ENCODE measurements at regions not wholly inside any gene's neighbourhood (a gene's known extent, or its start where the extent isn't known, plus 50 kb on each side); places are given as distances from the start of the nearest gene placed in this dataset.

DNA sequence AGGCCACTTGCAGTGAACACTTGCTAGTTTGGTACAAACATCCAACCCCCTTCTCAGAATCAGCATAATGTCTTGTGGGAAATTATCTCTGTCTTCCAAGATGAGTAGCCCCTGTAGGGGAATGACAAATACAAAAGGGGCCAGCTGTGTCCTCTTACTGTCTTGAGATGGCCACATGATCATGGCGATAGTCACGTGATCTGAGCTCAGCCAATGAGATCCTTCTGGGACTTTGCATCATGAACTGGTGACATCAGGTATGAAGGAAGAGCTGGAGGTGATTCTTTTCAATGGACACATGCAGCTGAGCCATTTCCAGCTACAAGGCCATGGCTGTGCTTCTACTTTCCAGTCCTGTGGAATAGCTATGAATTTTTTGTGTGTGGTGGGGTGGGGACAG is 206.3 kb downstream of the IRX1 start:
- no peak overlapping the region for H3K9ac ChIP-seq (ENCODE audit: low read length)
- no peak overlapping the region for H3K4me3 ChIP-seq (ENCODE audit: low read length)
- no peak for DNase-seq
- no peaks in the 10 kb centered on the region for H3K36me3 ChIP-seq (replicated peaks; ENCODE audit: insufficient read depth, low read length)
- H3F3A ChIP-seq (ENCODE audit: insufficient read depth, low read length), result no peaks in the 10 kb centered on the region
- TF ChIP-seq EZH2phosphoT487 (IDR thresholded peaks at IDR 0.05; ENCODE audit: low read length), result no peak
- TF ChIP-seq, protein P1, sequence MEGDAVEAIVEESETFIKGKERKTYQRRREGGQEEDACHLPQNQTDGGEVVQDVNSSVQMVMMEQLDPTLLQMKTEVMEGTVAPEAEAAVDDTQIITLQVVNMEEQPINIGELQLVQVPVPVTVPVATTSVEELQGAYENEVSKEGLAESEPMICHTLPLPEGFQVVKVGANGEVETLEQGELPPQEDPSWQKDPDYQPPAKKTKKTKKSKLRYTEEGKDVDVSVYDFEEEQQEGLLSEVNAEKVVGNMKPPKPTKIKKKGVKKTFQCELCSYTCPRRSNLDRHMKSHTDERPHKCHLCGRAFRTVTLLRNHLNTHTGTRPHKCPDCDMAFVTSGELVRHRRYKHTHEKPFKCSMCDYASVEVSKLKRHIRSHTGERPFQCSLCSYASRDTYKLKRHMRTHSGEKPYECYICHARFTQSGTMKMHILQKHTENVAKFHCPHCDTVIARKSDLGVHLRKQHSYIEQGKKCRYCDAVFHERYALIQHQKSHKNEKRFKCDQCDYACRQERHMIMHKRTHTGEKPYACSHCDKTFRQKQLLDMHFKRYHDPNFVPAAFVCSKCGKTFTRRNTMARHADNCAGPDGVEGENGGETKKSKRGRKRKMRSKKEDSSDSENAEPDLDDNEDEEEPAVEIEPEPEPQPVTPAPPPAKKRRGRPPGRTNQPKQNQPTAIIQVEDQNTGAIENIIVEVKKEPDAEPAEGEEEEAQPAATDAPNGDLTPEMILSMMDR (IDR thresholded peaks at IDR 0.05; ENCODE audit: low read length), result no peak
- no peak for TF ChIP-seq EZH2 (optimal IDR thresholded peaks at IDR 0.05; ENCODE audit: low read depth, low read length)
- H3K9me3 ChIP-seq (replicated peaks; ENCODE audit: insufficient read depth, low read length), result no peaks in the 10 kb centered on the region
- H2AFZ ChIP-seq (ENCODE audit: low read length), result no peak overlapping the region
- H3K9me2 ChIP-seq (replicated peaks; ENCODE audit: insufficient read depth, low read length), result no peaks in the 10 kb centered on the region
- no peaks in the 10 kb centered on the region for H3K4me1 ChIP-seq (ENCODE audit: low read length)
- H3K27ac ChIP-seq (ENCODE audit: low read length), result no peak overlapping the region
- no peak overlapping the region for H3K4me2 ChIP-seq (ENCODE audit: low read depth, low read length)
- H3K27me3 ChIP-seq (replicated peaks; ENCODE audit: insufficient read depth, low read length), result no peaks in the 10 kb centered on the region
- H3K79me2 ChIP-seq (ENCODE audit: low read length), result no peaks in the 10 kb centered on the region
- no peaks in the 10 kb centered on the region for H4K20me1 ChIP-seq (ENCODE audit: insufficient read depth, low read length)

DNA sequence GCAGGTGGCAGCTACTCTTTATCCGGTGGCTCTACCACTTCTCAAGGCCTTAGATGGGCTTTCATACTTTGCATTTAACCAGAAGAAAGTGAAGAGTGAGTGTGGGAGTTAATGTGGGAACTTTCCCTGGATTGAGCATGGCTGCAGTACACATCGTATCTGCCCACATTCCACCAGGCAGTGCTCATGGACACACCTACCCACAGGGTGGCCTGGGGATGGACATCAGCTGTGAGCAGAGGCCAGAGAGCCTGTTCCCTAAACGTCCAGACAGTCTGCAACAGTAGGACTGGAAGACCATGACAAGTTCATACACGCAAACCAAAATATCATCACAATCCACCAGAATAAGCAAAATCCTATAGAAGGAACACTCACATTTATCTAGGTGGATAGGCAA is 213.8 kb downstream of the IRX1 start:
- H3K9me2 ChIP-seq (replicated peaks; ENCODE audit: insufficient read depth, low read length), result no peaks in the 10 kb centered on the region
- H3K79me2 ChIP-seq (ENCODE audit: low read length), result no peaks in the 10 kb centered on the region
- H2AFZ ChIP-seq (ENCODE audit: low read length), result no peak overlapping the region

DNA sequence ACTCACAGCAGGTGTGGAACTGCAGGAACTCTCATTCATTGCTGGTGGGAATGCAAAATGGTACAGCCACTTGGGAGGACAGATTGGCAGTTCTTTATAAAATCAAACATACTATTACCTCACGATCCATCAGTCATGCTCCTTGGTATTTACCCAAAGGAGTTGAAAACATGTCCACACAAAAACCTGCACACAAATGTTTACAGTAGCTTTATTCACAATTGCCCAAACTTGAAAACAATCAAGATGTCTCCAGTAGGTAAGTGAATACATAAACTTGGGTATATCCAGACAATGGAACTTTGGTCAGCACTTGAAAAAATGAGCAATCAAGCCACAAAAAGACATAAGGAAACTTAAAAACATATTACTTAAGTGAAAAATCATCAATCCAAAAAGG is 215.5 kb downstream of the IRX1 start:
- DNase-seq, result no peak
- Histone ChIP-seq H3K4me1 (ENCODE audit: low read length) (no peaks in the 10 kb centered on the region), H3K27ac (ENCODE audit: low read length) (no peak overlapping the region), H2AFZ (ENCODE audit: low read length) (no peak overlapping the region), H3K36me3 (replicated peaks; ENCODE audit: insufficient read depth, low read length) (no peaks in the 10 kb centered on the region), H3K4me3 (ENCODE audit: low read length) (no peak overlapping the region), H3K9me3 (replicated peaks; ENCODE audit: insufficient read depth, low read length) (no peaks in the 10 kb centered on the region), H3K9ac (ENCODE audit: low read length) (no peak overlapping the region), H3F3A (ENCODE audit: insufficient read depth, low read length) (no peaks in the 10 kb centered on the region), H3K27me3 (replicated peaks; ENCODE audit: insufficient read depth, low read length) (no peaks in the 10 kb centered on the region), H3K9me2 (replicated peaks; ENCODE audit: insufficient read depth, low read length) (no peaks in the 10 kb centered on the region), H3K4me2 (ENCODE audit: low read depth, low read length) (no peak overlapping the region), H3K79me2 (ENCODE audit: low read length) (no peaks in the 10 kb centered on the region), H4K20me1 (ENCODE audit: insufficient read depth, low read length) (no peaks in the 10 kb centered on the region)
- no peak for TF ChIP-seq EZH2phosphoT487 (IDR thresholded peaks at IDR 0.05; ENCODE audit: low read length)
- no peak for TF ChIP-seq EZH2 (optimal IDR thresholded peaks at IDR 0.05; ENCODE audit: low read depth, low read length)
- TF ChIP-seq, protein P1 (IDR thresholded peaks at IDR 0.05; ENCODE audit: low read length), result no peak

More for the DNA sequence above, 213.8 kb downstream of the IRX1 start:
- no peak for TF ChIP-seq EZH2phosphoT487 (IDR thresholded peaks at IDR 0.05; ENCODE audit: low read length)
- TF ChIP-seq EZH2 (optimal IDR thresholded peaks at IDR 0.05; ENCODE audit: low read depth, low read length), result no peak
- TF ChIP-seq, protein P1 (IDR thresholded peaks at IDR 0.05; ENCODE audit: low read length), result no peak
- H3F3A ChIP-seq (ENCODE audit: insufficient read depth, low read length), result no peaks in the 10 kb centered on the region
- H3K9ac ChIP-seq (ENCODE audit: low read length), result no peak overlapping the region
- no peaks in the 10 kb centered on the region for H4K20me1 ChIP-seq (ENCODE audit: insufficient read depth, low read length)
- H3K36me3 ChIP-seq (replicated peaks; ENCODE audit: insufficient read depth, low read length), result no peaks in the 10 kb centered on the region
- no peaks in the 10 kb centered on the region for H3K9me3 ChIP-seq (replicated peaks; ENCODE audit: insufficient read depth, low read length)
- no peak overlapping the region for H3K4me2 ChIP-seq (ENCODE audit: low read depth, low read length)
- no peak overlapping the region for H3K4me3 ChIP-seq (ENCODE audit: low read length)
- no peak overlapping the region for H3K27ac ChIP-seq (ENCODE audit: low read length)
- H3K27me3 ChIP-seq (replicated peaks; ENCODE audit: insufficient read depth, low read length), result no peaks in the 10 kb centered on the region
- no peak for DNase-seq
- no peaks in the 10 kb centered on the region for H3K4me1 ChIP-seq (ENCODE audit: low read length)

Measured in MM.1S (cell line).